H9 (cell line): ENCODE measurements at regions not wholly inside any gene's neighbourhood (a gene's known extent, or its start where the extent isn't known, plus 50 kb on each side); places are given as distances from the start of the nearest gene placed in this dataset.
A peak's percentile ranks its signal among the peaks of the same experiment; 100 is the strongest.

Experiments
- DNase-seq: peaks from one replicate; pipeline ENCODE4 v3.0.0-alpha.2; 2017
- H2AFZ ChIP-seq: one replicate; pipeline ENCODE4 v1.6.1; 2013; ENCODE audit warnings: mild to moderate bottlenecking, low read length, control low read depth, moderate library complexity
- H2AK5ac ChIP-seq: 2 replicates; pipeline ENCODE4 v1.6.1; 2013; ENCODE audit warnings: low read length, control low read depth, mixed read lengths; ENCODE audit not compliant: insufficient read length
- H2BK120ac ChIP-seq: one replicate; pipeline ENCODE4 v1.6.1; 2013; ENCODE audit warnings: low read depth, mild to moderate bottlenecking, low read length, control low read depth, inconsistent platforms; ENCODE audit not compliant: poor library complexity, severe bottlenecking
- H2BK12ac ChIP-seq: 2 replicates; pipeline ENCODE4 v1.6.1; 2013; ENCODE audit warnings: low read length, control low read depth, mixed read lengths, low read depth; ENCODE audit not compliant: insufficient read length
- H2BK15ac ChIP-seq: 2 replicates; pipeline ENCODE4 v1.6.1; 2013; ENCODE audit warnings: low read depth, low read length, control low read depth
- H2BK20ac ChIP-seq: one replicate; pipeline ENCODE4 v1.6.1; 2013; ENCODE audit warnings: low read depth, mild to moderate bottlenecking, low read length, control low read depth, inconsistent platforms; ENCODE audit not compliant: poor library complexity, severe bottlenecking
- H2BK5ac ChIP-seq: 2 replicates; pipeline ENCODE4 v1.6.1; 2013; ENCODE audit warnings: low read length, control low read depth, mixed read lengths; ENCODE audit not compliant: insufficient read length
- H3K14ac ChIP-seq: 2 replicates; pipeline ENCODE4 v1.6.1; 2013; ENCODE audit warnings: low read length, control low read depth; ENCODE audit not compliant: insufficient read depth
- H3K18ac ChIP-seq: 2 replicates; pipeline ENCODE4 v1.6.1; 2013; ENCODE audit warnings: low read depth, mild to moderate bottlenecking, mixed read lengths, low read length, control low read depth; ENCODE audit not compliant: insufficient read length
- H3K23ac ChIP-seq: 2 replicates; pipeline ENCODE4 v1.6.1; 2013; ENCODE audit warnings: low read length, control low read depth, mixed read lengths, low read depth; ENCODE audit not compliant: insufficient read length
- H3K23me2 ChIP-seq: 2 replicates; pipeline ENCODE4 v1.6.1; 2013; ENCODE audit warnings: low read depth, mild to moderate bottlenecking, mixed read lengths, low read length, control low read depth; ENCODE audit not compliant: insufficient read length, poor library complexity, severe bottlenecking
- H3K27ac ChIP-seq: 2 replicates; pipeline ENCODE4 v1.5.1; 2013; ENCODE audit warnings: low read length, control low read depth, mixed read lengths, low read depth; ENCODE audit not compliant: insufficient read length
- H3K27me3 ChIP-seq: 2 replicates; pipeline ENCODE4 v1.6.1; 2013; ENCODE audit warnings: low read length, control low read depth, inconsistent platforms; ENCODE audit not compliant: insufficient read depth
- H3K4ac ChIP-seq: 2 replicates; pipeline ENCODE4 v1.6.1; 2013; ENCODE audit warnings: low read depth, mild to moderate bottlenecking, control low read depth, inconsistent platforms, low read length, moderate library complexity
- H3K4me1 ChIP-seq: 2 replicates; pipeline ENCODE4 v1.6.1; 2013; ENCODE audit warnings: low read length, control low read depth, inconsistent platforms; ENCODE audit not compliant: insufficient read depth
- H3K4me2 ChIP-seq: 2 replicates; pipeline ENCODE4 v1.6.1; 2013; ENCODE audit warnings: low read length, control low read depth, mixed read lengths; ENCODE audit not compliant: insufficient read length, insufficient read depth
- H3K56ac ChIP-seq: 2 replicates; pipeline ENCODE4 v1.6.1; 2013; ENCODE audit warnings: low read depth, mild to moderate bottlenecking, mixed read lengths, low read length, control low read depth; ENCODE audit not compliant: insufficient read length
- H3K79me1 ChIP-seq: 2 replicates; pipeline ENCODE4 v1.6.1; 2013; ENCODE audit warnings: low read depth, mild to moderate bottlenecking, moderate library complexity, low read length, control low read depth, inconsistent platforms; ENCODE audit not compliant: insufficient read depth, poor library complexity, severe bottlenecking
- H3K79me2 ChIP-seq: 2 replicates; pipeline ENCODE4 v1.6.1; 2013; ENCODE audit warnings: low read length, control low read depth, inconsistent platforms; ENCODE audit not compliant: insufficient read depth
- H3K9ac ChIP-seq: 2 replicates; pipeline ENCODE4 v1.6.1; 2013; ENCODE audit warnings: low read length, control low read depth, mixed read lengths; ENCODE audit not compliant: insufficient read length; ENCODE audit errors: extremely low read depth
- H3K9me3 ChIP-seq: one replicate; pipeline ENCODE4 v1.6.1; 2013; ENCODE audit warnings: low read depth, low read length, inconsistent platforms; ENCODE audit not compliant: control insufficient read depth
- H3T11ph ChIP-seq: one replicate; pipeline ENCODE4 v1.6.1; 2013; ENCODE audit warnings: mild to moderate bottlenecking, low read length, control low read depth, inconsistent platforms
- H4K20me1 ChIP-seq: one replicate; pipeline ENCODE4 v1.6.1; 2013; ENCODE audit not compliant: control insufficient read depth, insufficient read length, insufficient read depth
- H4K5ac ChIP-seq: 2 replicates; pipeline ENCODE4 v1.6.1; 2013; ENCODE audit warnings: low read depth, mild to moderate bottlenecking, mixed read lengths, low read length, control low read depth; ENCODE audit not compliant: insufficient read length
- H4K8ac ChIP-seq: replicated peaks from 2 replicates; pipeline ENCODE4 v1.6.1; 2013; ENCODE audit warnings: low read length, control low read depth, mixed read lengths, low read depth; ENCODE audit not compliant: insufficient read length
- H4K91ac ChIP-seq: 2 replicates; pipeline ENCODE4 v1.6.1; 2013; ENCODE audit warnings: low read depth, mild to moderate bottlenecking, moderate library complexity, mixed read lengths, low read length, control low read depth; ENCODE audit not compliant: insufficient read length
- H3K27ac Mint-ChIP-seq, 3 experiments: 2 replicates in 2 of 3; 3 replicates in 1 of 3; pipeline ENCODE4 v1.8.0; 2020 to 2021; ENCODE audit warnings: mixed read lengths in 3 of 3, mild to moderate bottlenecking in 1 of 3, moderate library complexity in 1 of 3
- H3K27me3 Mint-ChIP-seq: 2 replicates; pipeline ENCODE4 v1.8.0; 2021; ENCODE audit warnings: low read depth, mild to moderate bottlenecking, moderate library complexity, mixed read lengths
- H3K36me3 Mint-ChIP-seq, 3 experiments: 2 replicates in 2 of 3; 3 replicates in 1 of 3; pipeline ENCODE4 v1.8.0; 2020 to 2021; ENCODE audit warnings: low read depth in 3 of 3, mixed read lengths in 3 of 3; ENCODE audit not compliant: insufficient read depth in 1 of 3
- H3K4me1 Mint-ChIP-seq, 2 experiments: 2 replicates each; pipeline ENCODE4 v1.8.0; 2020; ENCODE audit warnings: mixed read lengths in 2 of 2
- H3K4me3 Mint-ChIP-seq, 2 experiments: 2 replicates in 1 of 2; 3 replicates in 1 of 2; pipeline ENCODE4 v1.8.0; 2020 to 2021; ENCODE audit warnings: mild to moderate bottlenecking in 2 of 2, mixed read lengths in 2 of 2, moderate library complexity in 1 of 2
- H3K9me3 Mint-ChIP-seq, 2 experiments: 2 replicates in 1 of 2; 3 replicates in 1 of 2; pipeline ENCODE4 v1.8.0; 2020; ENCODE audit warnings: mild to moderate bottlenecking in 2 of 2, mixed read lengths in 2 of 2, moderate library complexity in 1 of 2
- WGBS: extraction: QIAGEN DNeasy Blood & Tissue Kit; methylation state at CpG from one replicate; pipeline ENCODE4 v1.1.7; 2013; ENCODE audit warnings: missing lambda C conversion rate, low lambda C conversion rate, mixed read lengths; ENCODE audit not compliant: insufficient read length; ENCODE audit errors: extremely low coverage; 5-methylcytosine and 5-hydroxymethylcytosine counted together
- TF ChIP-seq, protein P1 (sequence below): fragments of 200-600 bp; sonication (generic); conservative IDR thresholded peaks from 3 replicates; pipeline ENCODE4 v1.8.0; 2021; ENCODE audit warnings: antibody characterized with exemption, mild to moderate bottlenecking

DNA sequence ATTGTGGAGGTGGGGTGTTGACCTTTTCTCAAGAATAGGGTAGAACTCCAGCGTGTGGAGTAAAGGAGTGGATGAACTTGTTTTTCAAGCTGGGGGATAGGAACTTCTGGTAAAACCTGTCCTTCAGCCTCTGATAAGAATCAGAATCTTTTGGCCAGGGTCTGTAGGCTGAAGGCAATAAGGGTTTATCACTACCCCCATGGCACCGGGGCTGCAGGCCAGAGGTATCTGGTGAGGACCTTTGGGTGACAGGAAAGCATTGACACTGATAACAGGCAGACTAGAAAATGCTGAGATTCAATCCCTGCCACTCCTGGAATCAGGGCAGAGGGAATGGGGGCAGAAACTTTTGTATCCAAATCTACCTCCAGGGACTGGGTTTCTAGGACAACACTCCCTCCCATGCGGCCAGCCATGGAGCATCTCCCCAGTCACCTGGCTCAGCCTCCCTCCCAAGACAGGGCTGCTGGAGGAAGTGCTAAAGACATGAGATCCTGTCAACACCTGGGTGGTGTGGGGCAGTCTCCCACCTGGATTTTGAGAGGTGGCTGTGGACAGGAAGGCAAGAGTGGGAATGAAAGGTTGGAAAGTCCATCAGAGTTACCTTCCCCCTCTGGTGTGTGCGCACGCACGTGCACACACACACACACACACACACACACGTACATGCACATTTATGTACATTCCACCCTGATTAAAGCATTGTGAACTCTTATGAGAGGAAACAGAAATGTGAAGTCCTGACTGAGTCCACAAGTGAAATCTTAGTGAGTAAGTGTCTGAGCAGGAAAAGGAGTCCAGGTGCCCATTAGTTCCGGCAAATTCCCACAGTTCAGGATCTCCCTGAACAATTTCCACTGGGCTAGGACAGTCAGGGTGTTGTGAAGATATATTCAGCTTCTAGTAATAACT lies 53.1 kb upstream of the MARCHF10 start:
- no peak overlapping the region for H3K27ac ChIP-seq
- H3K4ac ChIP-seq: no peak overlapping the region
- H3K14ac ChIP-seq: no peak overlapping the region; the same call in 1 of the 2 replicates
- Mint-ChIP-seq H3K9me3 (no peaks in the 10 kb centered on the region), H3K27ac (peak overlapping the region in 1 of 3 experiments; percentile 22; a peak in 2 of 7 replicates), H3K4me1 (peaks cover 6 to 9% of the 10 kb centered on the region in 2 experiments), H3K27me3 (peaks cover 7% of the 10 kb centered on the region; the same call in 1 of the 2 replicates), H3K36me3 (no peaks in the 10 kb centered on the region), H3K4me3 (no peak overlapping the region)
- WGBS: no CpG with 5 or more reads among the region's 8 CpGs
- H2BK120ac ChIP-seq: no peak overlapping the region
- H2BK12ac ChIP-seq: no peak overlapping the region
- no peaks in the 10 kb centered on the region for H3K23me2 ChIP-seq
- no peaks in the 10 kb centered on the region for H3K79me2 ChIP-seq
- H4K91ac ChIP-seq: no peak overlapping the region
- no peak overlapping the region for H2BK5ac ChIP-seq
- no peak overlapping the region for H3K18ac ChIP-seq
- no peaks in the 10 kb centered on the region for H3K4me1 ChIP-seq
- H4K20me1 ChIP-seq: no peaks in the 10 kb centered on the region
- no peak overlapping the region for H4K5ac ChIP-seq
- TF ChIP-seq, protein P1, sequence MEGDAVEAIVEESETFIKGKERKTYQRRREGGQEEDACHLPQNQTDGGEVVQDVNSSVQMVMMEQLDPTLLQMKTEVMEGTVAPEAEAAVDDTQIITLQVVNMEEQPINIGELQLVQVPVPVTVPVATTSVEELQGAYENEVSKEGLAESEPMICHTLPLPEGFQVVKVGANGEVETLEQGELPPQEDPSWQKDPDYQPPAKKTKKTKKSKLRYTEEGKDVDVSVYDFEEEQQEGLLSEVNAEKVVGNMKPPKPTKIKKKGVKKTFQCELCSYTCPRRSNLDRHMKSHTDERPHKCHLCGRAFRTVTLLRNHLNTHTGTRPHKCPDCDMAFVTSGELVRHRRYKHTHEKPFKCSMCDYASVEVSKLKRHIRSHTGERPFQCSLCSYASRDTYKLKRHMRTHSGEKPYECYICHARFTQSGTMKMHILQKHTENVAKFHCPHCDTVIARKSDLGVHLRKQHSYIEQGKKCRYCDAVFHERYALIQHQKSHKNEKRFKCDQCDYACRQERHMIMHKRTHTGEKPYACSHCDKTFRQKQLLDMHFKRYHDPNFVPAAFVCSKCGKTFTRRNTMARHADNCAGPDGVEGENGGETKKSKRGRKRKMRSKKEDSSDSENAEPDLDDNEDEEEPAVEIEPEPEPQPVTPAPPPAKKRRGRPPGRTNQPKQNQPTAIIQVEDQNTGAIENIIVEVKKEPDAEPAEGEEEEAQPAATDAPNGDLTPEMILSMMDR: no peak
- no peak overlapping the region for H3T11ph ChIP-seq
- DNase-seq: no peak
- no peak overlapping the region for H4K8ac ChIP-seq
- no peak overlapping the region for H2AFZ ChIP-seq
- no peak overlapping the region for H3K56ac ChIP-seq
- no peak overlapping the region for H2BK20ac ChIP-seq
- H2BK15ac ChIP-seq: no peak overlapping the region
- no peak overlapping the region for H3K4me2 ChIP-seq
- H2AK5ac ChIP-seq: no peak overlapping the region
- H3K9me3 ChIP-seq: no peaks in the 10 kb centered on the region
- H3K27me3 ChIP-seq: no peaks in the 10 kb centered on the region
- no peak overlapping the region for H3K23ac ChIP-seq
- no peaks in the 10 kb centered on the region for H3K79me1 ChIP-seq
- no peak overlapping the region for H3K9ac ChIP-seq
